ENCODE measurements at regions not wholly inside any gene's neighbourhood (a gene's known extent, or its start where the extent isn't known, plus 50 kb on each side); places are given as distances from the start of the nearest gene placed in this dataset.
"Not testable (repeated sequence)": the region's sequence is repeated elsewhere in the genome, so short reads cannot be mapped to it uniquely, and the experiment has no call there.

DNA sequence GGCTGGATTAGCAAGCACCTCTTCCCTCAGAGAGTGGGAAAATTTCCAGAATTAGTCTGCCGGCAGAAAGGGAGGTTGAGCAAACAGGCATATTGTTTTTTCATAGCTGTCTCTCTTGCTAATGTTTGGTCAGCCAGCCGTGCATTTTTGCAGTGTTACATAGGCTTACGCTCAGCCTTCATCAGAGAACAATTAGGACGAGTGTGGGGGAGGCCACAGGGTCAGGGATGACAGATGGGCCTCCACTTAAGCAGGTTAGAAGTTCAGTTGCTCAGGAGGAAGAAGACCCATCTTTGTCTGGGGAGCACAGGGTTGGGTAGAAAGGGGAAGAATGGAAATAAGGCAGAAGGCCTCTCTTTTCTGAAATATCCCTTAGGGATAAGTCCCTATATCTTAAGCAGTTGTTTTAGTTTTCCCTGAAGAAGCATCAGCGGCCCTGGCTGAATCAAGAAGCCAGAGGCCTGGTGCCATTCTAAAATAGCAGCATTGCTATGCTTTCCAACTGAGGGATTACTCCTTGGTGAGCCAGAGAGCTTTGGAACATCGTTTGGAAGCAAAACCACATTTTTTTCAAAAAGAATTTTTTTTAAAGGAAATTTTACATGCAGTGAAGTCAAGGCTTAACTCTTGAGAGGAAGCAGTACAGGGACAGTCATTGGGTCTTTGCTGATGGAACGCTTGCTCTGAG is 118.8 kb downstream of the SMIM20 start:
- DNase-seq (ENCODE audit: low spot score) (no peak), ATAC-seq (peak; percentile 77)
- intact Hi-C loops (cut with DNase I) = no loop called here

DNA sequence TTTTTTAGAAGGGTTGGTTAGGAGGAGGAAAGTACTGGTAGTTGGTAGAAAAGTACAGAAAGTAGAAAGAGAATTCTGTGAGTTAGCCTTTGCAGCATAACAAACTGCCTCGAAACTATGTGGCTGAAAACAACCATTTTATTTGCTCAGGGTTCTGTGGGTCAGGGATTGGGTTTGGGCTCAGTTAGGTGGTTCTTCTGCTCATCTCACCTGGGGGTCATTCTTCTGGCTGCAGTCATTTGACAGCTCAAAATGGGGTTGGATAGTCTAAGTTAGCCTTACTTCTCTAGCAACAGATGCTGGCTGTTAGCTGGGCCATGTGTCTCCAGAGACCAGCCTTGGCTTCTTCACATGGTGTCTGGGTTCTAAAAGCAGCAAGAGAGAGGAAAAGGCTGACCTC is 119.4 kb downstream of the SMIM20 start:
- intact Hi-C loops (cut with DNase I) = no loop called here
- DNase-seq (ENCODE audit: low spot score) = no peak
- no peak for ATAC-seq

DNA sequence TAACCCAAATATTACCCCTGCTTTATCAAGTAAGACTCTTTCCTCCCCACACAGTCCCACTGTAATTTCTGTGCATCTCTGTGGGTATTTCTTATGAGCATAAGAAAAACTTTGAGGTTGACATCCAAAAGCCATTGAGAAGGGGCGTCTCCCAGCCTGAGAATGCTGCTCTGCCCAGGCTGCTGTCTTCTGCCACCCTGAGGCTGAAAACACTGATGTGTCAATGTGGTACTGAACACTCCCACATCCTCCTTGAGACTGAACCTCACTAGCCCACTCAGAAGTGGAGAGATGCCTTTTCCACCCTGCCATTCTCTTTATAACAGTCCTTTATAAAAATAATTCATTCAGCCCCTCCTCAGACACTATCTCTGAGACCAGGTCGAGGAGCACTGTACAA is 120.8 kb downstream of the SMIM20 start:
- intact Hi-C loops (cut with DNase I) = no loop called here
- no peak for ATAC-seq
- DNase-seq (ENCODE audit: low spot score) = no peak

DNA sequence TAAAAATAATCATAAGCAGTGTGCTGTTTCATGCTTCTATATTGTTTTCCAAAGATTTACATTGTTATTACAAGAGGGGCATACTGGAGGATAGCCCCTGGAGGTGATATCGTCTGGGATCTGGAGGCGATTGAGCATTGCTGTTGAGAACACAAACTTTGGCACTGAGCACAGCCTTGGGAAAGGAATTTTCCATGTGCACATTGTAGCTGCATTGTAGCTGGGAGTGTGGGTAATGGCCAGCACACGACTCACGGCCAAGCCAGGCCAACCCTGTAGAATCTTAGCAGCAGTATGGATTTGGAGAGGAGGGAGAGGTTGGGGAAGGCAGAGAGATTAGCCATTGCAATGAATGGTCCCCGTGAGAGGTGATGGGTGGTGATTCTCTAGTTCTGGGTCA is 121.9 kb downstream of the SMIM20 start:
- no peak for ATAC-seq
- intact Hi-C loops (cut with DNase I) = no loop called here
- DNase-seq (ENCODE audit: low spot score) = no peak

DNA sequence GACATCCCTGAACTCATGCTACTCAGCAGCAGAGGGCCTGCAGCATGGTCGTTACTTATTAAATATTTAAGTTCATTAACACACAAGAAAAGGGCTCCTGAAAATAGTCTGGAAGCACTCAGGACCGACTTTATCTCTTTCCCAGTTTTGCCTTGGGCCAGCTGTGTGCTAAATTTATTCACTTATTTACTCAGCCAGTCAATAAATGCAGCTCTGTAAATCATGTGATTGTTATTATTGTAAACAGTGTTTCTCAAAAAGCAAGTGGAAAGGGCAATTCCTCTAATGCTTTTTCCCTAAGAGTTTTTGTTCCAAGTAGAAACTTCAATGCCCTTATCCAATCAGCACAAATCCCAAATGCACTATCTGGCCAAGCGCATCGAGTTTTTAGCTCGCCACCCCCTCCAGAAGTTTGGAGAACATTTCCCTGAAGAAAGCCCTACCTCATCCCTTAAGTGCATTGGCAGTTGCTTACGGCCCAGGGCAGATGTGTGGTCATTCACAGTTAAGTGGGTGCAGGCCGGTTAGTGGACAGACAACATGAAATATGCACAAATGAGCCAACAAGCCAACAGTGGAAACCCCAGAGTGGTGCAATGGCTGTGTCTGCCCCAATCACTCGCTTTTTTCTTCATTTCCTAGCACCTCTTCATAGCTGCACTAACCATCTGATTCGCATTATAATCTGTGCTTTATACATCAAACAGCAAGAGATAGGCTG is 125.8 kb downstream of the SMIM20 start:
- intact Hi-C loops (cut with DNase I) = no loop called here
- ATAC-seq (peak; percentile 76), DNase-seq (ENCODE audit: low spot score) (no peak)

DNA sequence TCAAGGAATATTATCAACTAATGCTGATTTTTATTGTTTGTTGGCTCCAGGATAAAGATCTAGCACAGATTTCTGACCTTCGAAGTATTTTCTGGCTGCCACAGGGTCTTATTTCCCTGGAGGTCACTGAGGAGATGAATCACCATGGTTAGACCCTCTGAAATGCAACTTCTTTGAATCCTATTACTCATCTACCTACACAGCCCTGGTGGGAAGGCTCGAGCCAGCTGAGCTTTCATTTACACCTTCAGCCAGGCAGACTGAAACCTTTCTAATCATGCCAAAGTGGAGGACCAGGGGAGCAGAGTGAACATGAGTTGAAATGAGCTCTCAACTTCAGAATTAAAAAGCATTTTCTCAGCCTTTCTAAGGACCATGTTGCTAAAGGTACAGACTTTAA is 130.5 kb downstream of the SMIM20 start:
- intact Hi-C loops (cut with DNase I) = no loop called here
- ATAC-seq (no peak), DNase-seq (ENCODE audit: low spot score) (no peak)

DNA sequence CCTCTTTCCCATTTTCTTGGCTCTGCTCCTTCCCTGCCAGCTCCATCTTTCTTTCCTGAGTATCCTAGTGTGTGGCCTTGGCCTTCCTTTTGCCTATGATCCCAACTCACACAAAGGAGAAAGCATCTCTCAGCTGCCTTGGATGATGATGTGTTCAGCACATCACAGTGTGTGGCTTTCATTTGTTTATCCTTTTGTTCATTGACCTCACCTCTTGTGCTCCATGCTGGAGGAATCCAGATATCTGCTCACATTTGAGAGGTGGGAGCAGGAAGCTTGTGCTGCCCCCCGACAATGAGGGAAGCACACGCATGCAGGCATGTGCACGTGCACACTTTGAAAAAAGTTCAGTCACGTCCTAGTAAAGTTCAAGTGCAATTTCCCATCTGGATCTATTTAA is 131.0 kb downstream of the SMIM20 start:
- ATAC-seq (no peak), DNase-seq (ENCODE audit: low spot score) (no peak)
- intact Hi-C loops (cut with DNase I) = no loop called here

DNA sequence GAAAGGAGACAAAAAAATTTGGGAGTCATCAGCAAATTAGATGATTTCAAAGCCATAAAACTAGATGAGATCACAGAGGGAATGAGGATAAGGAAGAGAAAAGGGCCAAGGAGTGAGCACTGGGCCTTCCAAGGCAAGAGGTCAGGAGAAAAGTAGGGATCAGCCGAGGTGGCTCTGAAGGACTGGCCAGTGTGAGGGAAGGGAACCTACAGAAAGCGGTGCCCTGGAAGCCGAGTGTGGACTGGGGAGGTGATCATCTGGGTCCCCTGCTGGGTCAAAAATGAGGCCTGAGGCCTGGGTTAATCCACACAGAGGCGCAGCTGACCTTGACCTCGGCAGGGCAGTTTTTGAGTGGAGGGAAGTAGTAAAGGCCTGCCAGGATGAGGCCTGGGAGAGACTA is 133.8 kb downstream of the SMIM20 start:
- intact Hi-C loops (cut with DNase I) = no loop called here
- DNase-seq (ENCODE audit: low spot score) (no peak), ATAC-seq (peak; percentile 38)

DNA sequence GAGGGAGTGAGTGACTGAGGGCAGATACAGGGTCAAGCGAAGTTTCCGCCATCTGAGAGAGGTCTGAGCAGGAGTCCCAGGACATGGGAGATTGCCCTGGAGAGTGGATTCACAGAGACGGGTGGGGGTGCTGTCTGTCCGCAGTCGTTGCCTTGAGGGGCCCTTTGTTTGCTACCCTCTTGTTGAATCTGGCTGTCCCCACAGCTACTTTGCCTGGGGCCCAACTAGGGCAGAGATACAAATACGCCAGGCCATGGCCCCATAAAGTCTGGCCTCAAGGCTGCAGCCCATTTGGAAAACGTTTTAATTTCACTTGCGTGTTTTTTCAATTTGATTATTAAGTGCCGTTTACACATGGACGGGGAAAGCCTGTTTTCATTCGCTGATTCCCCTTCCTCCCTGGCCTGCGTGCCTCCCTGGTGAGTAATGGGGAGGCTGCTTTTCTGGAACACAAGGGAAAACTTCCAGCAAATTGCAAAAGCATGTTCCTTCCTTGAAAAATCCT is 134.4 kb downstream of the SMIM20 start:
- intact Hi-C loops (cut with DNase I) = no loop called here
- DNase-seq (ENCODE audit: low spot score) (peak; percentile 74), ATAC-seq (peak; percentile 92)

DNA sequence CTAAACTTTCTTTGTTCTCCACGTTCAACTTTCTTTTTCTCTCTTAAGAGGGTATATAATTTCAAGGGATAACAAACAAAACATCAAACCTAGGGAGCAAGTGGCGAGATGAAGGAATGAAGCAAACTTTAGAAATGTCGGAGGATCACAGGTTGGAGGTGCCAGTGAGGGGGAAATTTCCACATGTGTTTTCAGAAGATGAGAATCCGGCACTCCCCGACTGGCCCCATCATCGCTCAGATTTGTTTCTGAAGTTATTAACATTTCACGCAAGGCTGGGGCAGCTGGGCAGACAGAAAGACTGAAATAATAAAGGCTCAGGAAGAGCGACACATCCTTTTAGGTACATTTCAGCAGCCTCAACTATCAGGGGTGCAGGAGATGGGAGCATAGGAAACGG is 134.9 kb downstream of the SMIM20 start:
- no peak for DNase-seq (ENCODE audit: low spot score)
- intact Hi-C loops (cut with DNase I) = no loop called here
- no peak for ATAC-seq

DNA sequence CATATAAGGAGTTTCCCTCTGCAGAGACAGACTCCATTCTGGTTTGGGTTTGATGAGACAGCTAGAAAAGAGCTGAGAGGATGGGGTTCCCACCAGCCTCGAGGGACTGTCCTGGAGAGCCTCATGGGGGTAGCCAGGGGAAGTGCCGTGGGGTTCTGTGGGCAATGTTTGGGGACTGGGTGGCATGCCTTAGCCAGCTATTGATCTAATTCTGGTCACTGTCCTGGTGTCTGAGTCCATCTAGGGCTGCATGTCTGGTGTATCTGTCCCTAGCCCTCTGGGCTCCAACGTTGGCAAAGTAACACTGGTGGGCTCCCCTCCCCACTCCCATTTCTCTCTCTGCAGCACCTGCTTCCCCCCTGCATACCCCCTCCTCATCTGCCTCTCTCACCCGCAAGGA is 135.4 kb downstream of the SMIM20 start:
- DNase-seq (ENCODE audit: low spot score) = no peak

DNA sequence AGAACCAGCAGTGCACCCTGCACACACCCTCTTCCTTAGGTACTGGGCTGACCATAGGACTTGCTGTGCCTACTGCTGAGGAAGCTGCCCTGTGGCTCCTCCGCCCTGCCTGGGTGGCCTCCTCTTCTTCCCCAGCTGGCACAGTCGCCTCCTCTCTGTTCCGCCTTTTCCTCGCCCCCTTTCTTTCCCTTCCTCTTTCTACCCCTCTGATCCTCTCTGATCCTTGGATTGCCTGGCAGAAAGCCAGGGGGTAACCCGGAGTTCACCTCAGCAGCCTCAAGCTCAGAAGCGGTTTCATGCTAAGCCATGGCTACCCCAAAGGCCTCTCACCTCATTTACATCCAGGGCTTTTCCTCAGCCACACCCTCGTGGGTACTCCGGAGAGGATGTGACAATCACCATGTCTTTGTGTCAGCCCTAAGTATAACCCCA is 136.2 kb downstream of the SMIM20 start:
- intact Hi-C loops (cut with DNase I) = no loop called here
- ATAC-seq = peak; percentile 24
- peak; percentile 70 for DNase-seq (ENCODE audit: low spot score)

More for the DNA sequence above, 135.4 kb downstream of the SMIM20 start:
- intact Hi-C loops (cut with DNase I) = no loop called here
- ATAC-seq = no peak

DNA sequence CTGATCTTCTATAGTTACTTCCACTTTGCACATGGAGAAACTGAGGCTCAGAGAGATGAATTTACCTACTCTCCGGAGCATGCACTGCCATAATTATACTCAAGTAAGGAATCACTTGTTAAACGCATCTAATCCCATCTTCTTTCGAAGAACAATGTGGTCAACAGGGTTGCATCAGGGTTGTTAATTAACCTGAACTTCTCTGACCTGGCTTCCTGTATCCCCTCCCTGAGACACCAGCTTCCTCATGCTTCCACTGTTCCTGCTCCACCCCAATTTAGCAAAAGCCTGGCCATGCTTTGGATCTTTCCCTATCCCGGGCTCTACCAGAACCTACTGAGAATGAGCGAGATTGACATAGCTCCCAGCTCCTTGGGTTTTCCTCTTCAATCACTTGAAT is 136.7 kb downstream of the SMIM20 start:
- ATAC-seq = no peak
- intact Hi-C loops (cut with DNase I) = no loop called here
- DNase-seq (ENCODE audit: low spot score) = no peak

DNA sequence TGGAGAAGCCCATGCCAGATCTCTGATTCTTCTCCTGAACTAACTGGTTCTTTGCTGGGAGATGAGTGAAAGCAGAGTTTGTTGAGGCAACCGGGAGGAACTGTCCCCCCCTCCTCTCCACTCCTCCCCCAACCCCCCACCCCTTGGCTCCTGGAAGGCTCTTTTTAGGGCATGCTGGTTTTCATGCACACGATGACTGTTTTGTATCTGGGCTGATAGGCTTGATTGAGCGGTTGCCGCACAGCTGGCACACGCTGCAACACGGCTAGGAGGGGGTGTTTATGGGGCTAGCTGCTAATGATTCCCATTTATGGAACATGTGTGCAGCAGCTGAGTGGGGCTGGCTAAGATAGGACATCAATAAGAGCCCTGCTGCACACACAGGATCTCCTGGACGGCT is 137.2 kb downstream of the SMIM20 start:
- DNase-seq (ENCODE audit: low spot score) (no peak), ATAC-seq (no peak)
- intact Hi-C loops (cut with DNase I) = no loop called here

DNA sequence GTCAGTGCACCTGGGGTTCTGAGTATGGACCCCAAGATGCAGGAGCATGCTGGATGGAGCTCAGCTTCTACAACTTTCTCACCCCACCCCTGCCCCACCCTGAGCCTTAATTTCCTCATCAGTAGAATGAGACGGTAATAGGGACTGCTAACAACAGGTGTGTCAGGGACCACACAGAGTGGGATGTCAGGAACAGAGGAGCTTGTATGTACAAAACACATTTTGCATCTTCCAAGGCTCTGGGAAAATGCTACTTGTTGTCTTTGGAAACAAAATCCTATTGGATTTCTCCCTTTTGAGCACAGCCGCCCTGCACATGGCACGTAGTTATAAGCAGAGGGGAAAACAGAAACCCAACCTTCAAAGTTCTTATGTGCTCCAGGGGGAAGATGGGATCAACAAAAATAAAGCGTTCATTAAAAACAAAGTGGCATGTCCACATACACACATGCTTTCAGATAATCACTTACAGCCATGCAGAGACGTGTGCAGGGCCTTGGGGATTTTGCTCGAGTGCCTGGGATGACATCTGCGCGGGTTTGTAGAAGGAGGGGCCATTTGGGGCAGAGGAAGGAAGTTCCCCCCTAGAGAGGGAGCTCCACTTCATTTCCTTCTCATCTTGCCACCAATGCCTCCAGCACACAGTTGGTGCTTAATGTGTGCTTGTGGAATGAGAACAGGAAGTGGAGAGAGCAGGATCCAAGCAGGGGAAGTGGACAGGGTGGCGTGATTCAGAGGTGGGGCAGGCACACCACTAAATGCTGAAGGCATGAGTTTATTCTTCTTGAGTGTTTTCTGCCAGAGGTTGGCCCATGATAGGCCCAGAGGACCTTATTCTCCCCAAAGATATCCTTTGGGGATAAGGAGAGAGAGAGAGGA is 138.9 kb downstream of the SMIM20 start:
- ATAC-seq (no peak), DNase-seq (ENCODE audit: low spot score) (no peak)
- intact Hi-C loops (cut with DNase I) = no loop called here

DNA sequence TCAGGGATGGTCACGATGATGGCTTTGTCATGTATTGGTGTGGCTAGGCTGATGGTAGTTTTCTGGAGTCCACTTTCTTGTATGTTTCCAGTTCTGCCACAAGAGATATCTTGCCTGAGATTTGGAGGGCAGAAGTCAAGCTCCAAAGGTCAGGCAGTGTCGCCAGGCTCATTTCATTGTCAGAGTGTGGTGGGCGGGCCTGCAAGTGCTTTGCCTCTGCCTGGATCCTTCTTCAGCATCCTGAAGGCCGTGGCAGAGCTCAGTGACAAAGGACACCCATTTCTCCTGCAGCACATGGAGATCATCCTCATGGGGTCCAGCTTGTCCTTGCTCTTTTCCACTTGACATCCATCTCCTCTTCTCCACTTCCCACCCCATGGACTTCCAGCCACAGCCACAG is 139.7 kb downstream of the SMIM20 start:
- DNase-seq (ENCODE audit: low spot score) (no peak), ATAC-seq (no peak)
- intact Hi-C loops (cut with DNase I) = no loop called here

DNA sequence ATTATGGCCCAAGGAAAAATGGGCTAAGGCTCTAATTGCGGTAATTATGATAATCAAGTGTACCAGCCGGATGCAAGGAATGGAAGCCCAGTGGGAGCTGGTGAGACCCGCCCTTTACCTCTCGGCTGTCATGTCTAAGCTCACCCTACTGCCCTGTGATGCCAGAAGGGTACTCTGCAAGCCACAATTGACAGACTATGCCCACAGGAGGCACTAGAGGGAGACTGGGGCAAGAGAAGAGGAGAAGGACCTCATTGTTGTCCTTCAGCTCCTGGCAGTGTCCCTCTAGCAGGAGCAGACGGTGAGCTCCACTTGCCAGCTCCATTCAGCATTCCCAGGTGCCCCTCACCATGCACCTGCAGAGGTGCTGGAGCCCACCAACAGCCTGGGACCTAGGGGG is 141.8 kb downstream of the SMIM20 start:
- ATAC-seq = no peak
- intact Hi-C loops (cut with DNase I) = no loop called here
- DNase-seq (ENCODE audit: low spot score) = no peak

DNA sequence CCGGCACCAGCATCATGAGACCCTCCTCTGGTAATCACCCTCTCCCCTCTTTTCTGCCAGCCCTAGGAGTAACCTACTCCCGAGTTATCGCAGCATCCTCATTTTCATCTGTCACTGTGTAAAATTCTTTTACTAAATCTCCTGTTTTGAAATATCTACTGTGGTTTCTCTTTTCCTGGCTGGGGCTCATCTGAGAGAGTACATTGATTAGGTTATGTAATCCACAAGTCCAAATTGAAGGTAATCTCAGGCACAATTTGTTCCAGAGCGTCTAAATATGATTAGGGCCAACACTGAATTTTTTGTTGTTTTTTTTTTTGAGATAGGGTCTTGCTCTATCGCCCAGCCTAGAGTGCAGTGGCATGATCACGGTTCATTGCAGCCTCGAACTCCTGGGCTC is 142.4 kb downstream of the SMIM20 start:
- DNase-seq (ENCODE audit: low spot score) (no peak), ATAC-seq (no peak)
- intact Hi-C loops (cut with DNase I) = no loop called here

DNA sequence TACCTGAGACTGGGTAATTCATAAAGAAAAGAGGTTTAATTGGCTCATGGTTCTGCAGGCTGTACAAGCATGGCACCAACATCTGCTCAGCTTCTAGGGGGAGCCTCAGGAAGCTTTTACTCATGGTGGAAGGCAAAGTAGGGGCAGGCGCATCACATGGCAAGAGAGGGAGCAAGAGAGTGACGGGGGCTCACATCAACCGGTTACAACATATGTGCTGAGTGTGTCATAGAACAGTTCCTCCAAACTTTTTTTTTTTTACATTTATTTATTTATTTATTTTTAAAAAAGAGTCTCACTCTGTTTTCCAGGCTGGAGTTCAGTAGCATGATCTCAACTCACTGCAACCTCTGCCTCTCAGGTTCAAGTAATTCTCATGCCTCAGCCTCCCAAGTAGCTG is 143.8 kb downstream of the SMIM20 start:
- ATAC-seq; intact Hi-C loops (cut with DNase I); DNase-seq (ENCODE audit: low spot score): not testable (repeated sequence)

DNA sequence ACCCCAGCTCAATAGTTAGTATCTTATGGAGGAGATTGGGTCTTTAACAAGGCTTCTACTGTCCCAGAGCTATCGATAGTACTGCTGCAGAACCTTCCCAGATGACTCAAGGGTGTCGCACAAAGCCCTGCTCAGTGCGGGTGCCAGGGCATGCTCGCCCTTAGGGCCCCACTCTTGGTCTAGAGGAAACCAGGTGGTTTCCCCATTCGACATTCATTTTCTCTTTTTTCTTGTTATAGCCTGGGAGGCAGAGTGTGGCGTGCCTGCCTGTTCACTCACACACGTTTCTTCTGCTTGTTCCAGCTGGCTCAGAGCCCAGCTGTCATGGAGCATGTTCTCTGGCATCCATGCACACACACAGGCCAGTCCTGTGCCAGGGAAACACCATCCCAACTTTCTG is 144.5 kb downstream of the SMIM20 start:
- ATAC-seq (no peak), DNase-seq (ENCODE audit: low spot score) (no peak)
- intact Hi-C loops (cut with DNase I) = no loop called here
